Skeletal muscle cell (primary cell): ENCODE measurements at regions not wholly inside any gene's neighbourhood (a gene's known extent, or its start where the extent isn't known, plus 50 kb on each side); places are given as distances from the start of the nearest gene placed in this dataset.

Source experiments
- DNase-seq: peaks from one replicate; pipeline ENCODE4 v3.0.0-alpha.2; 2010; ENCODE audit warnings: low read depth
- H3K4me3 ChIP-seq: 2 replicates; pipeline ENCODE4 v1.5.1; 2011; ENCODE audit warnings: low read depth, mild to moderate bottlenecking, control low read depth, low read length, moderate library complexity

DNA sequence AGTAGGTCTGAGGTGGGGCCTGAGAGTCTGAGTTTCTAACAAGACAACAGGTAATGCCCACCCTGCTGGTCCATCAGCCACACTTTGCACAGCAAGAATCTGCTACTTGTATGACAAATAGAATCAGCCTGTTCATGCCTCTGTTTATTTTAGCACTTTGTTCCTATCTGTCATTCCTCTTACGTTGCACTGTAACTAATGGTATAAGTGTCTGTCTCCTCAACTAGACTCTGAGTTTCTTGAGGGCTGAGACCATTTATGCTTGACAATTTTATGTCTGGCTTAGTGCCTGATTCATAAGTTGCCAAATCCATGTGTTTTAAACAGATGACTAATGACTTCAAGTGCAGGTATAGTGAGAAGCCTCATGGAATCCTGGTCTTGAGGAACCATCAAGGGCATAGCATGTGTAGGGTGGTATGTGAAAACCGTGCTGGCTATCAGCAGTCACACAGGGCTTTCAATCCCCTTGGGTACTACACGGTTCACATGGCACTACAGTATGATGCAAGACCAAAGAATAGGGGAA lies 209.7 kb downstream of the C11orf91 start:
- H3K4me3 ChIP-seq: no peak overlapping the region

DNA sequence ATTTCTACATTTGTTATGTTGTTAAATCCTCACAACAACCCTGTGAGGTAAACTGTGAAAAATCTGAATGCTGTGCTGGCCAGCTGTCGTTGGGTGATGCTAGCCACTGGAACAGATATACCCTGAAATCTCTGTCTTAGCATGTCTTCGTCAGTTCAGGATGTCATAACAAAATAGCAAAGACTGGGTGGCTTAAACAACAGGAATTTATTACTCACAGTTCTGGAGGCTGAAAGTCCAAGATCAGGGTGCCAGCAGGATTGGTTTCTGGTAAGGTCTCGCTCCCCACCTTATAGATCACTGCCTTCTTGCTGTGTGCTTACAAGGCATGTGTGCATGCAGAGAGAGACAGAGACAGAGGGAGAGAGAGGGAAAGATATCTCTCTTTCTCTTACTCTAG lies 211.7 kb downstream of the C11orf91 start:
- no peak for DNase-seq
- no peak overlapping the region for H3K4me3 ChIP-seq

More for the DNA sequence above, 209.7 kb downstream of the C11orf91 start:
- no peak for DNase-seq

- no peak for DNase-seq
- no peak overlapping the region for H3K4me3 ChIP-seq
These were observed 220.0 kb downstream of the C11orf91 start for GRCh38 chr11:33480626-33481025.

GRCh38 chr11:33479231-33479630 lies 221.4 kb downstream of the C11orf91 start:
- DNase-seq: no peak
- H3K4me3 ChIP-seq: no peak overlapping the region

DNA sequence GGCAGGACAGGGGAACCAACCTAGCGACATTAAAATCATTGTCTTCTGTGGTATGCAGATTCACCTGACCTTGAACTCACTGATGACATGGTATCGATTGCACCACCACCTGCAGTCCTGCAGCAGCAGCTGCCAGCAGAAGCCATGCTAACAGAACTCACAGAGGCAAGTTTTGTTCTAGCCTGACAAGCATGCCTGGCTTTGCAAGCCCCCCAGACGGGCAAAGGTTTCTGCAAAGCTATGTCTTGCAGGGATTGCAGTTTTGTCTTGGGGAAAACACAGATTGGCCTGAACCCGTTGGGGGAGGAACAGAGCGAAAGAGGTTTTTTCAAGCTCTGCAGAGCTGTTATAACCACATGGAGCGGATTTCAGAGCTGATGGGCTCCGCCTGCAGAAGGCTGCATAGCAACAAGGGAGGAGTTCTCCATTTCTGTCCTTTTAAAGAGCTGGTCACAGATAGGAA lies 221.0 kb downstream of the HIPK3 start:
- no peak overlapping the region for H3K4me3 ChIP-seq
- no peak for DNase-seq

- DNase-seq: peak; percentile 30
- H3K4me3 ChIP-seq: no peak overlapping the region
These were observed 219.9 kb downstream of the HIPK3 start for GRCh38 chr11:33476945-33477606.

DNA sequence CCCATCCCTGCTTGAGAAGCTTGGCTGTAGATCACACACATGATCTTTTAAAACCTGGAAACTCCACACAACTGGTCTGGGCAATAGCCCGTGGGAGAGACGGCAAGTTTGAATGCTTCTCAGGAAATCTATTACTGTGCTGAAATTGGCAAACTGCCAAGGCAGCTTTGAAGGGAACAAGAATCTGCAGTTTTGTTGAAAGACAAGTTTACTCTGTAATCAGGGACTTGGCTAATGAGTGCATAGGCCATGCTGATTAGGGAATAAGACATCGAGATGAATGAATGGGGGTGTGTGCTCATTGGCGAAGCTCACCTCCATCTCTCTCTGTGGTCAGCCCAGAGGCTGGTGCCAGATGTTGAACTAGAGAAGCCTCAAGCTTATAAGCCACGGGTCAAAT lies 218.8 kb downstream of the HIPK3 start:
- peak; percentile 60 for DNase-seq
- H3K4me3 ChIP-seq: no peak overlapping the region

DNA sequence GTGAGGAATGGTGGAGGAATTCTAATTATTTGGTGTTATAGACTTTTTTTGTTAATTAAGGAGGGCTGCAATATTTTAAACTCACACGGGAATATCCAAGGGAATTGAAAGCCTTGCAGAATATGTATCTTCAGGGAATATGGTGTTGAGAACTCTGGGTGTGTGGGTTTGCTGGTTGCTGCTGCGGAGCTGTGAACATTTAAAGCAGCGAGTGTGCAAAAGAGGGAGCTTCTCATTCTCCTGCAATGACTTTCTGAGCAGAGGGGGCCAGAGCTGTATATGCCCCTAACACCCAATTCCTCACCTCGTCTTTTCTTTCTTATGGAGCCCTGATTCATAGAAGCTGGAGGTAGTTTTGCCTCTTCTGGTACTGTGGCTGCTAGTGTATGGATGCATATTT lies 217.7 kb downstream of the HIPK3 start:
- DNase-seq: no peak
- H3K4me3 ChIP-seq: no peak overlapping the region

DNA sequence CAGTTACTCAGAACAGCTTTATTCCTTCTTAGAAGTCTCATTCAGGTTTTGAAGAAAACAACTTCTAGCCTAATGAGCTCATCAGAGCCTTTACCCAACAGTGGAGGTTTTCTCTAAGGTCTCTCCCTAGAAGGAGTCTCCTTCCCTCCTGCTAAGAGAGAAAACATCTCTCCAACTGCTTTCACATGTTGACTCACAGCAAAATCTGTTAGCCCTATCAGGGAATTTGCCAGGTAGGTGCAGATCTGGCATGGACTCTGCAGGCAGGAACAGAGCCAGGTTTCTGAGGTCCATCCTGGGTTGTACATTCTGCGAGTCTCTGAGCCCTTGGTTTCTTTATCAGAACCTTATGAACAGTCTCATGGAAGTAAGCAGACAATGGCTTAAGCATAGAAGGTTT lies 214.4 kb downstream of the HIPK3 start:
- DNase-seq: no peak
- H3K4me3 ChIP-seq: no peak overlapping the region

DNA sequence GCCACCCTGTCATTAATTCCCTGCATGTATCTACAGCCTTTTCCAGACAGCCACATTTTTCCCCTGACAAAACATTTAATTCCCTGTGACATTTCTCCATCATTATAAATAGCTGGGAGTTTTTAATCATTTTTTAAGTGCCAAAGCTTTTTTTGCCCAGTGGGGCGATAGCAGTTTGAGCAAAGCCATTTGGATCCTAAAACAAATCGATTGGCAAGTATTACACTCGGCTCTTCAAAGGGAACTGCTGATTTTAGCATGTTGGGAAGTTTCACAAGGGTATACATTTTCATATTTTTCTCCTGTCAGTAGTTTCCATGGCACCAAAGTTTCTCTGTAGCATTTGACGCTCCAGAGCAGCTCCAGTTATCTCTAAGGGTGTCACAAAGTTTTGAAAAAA lies 210.8 kb downstream of the HIPK3 start:
- H3K4me3 ChIP-seq: no peak overlapping the region
- no peak for DNase-seq

DNA sequence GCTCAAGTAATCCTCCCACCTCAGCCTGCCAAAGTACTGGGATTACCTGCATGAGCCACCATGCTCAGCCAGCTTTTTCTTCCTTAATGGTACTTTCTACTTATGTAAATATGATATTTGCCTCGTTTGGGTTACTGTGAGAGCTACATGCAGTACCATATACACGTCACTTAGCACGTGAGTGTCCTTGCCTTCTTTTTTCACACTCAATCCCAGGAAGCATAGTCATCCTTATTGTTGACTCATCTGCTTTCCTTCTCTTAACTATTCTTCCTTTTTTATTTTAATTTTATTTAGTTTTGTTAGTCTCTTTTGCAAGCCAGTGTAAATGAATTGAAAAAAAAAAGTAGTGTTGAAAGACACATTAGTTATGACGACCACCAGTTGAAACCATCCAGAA lies 205.9 kb downstream of the HIPK3 start:
- DNase-seq: no peak
- no peak overlapping the region for H3K4me3 ChIP-seq

- no peak overlapping the region for H3K4me3 ChIP-seq
- no peak for DNase-seq
These were observed 204.4 kb downstream of the HIPK3 start for GRCh38 chr11:33461369-33462125.

DNA sequence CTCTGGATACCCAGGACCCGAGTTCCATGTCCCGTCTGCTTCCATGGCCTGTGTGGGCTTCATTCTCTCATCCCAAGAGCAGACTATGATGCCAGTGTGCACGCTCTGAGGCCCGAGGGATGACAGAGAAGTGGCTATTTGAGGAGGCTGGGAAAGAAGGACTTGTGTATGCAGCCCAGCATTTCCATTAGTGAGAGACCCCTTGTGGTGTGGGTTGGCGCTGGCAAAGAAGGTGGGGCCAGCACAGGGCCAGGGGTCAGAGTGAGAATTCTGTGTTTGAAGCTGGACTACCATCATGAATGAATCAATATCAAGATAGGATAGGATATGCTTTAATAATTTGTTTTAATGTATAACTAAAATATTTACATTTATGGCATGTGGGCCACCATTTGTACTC lies 200.8 kb downstream of the HIPK3 start:
- DNase-seq: no peak

GRCh38 chr11:33455867-33456463 lies 198.8 kb downstream of the HIPK3 start:
- no peak for DNase-seq
- H3K4me3 ChIP-seq: no peak overlapping the region

More for the DNA sequence above, 200.8 kb downstream of the HIPK3 start:
- no peak overlapping the region for H3K4me3 ChIP-seq

GRCh38 chr11:33454264-33454663 lies 197.1 kb downstream of the HIPK3 start:
- no peak overlapping the region for H3K4me3 ChIP-seq
- no peak for DNase-seq

DNA sequence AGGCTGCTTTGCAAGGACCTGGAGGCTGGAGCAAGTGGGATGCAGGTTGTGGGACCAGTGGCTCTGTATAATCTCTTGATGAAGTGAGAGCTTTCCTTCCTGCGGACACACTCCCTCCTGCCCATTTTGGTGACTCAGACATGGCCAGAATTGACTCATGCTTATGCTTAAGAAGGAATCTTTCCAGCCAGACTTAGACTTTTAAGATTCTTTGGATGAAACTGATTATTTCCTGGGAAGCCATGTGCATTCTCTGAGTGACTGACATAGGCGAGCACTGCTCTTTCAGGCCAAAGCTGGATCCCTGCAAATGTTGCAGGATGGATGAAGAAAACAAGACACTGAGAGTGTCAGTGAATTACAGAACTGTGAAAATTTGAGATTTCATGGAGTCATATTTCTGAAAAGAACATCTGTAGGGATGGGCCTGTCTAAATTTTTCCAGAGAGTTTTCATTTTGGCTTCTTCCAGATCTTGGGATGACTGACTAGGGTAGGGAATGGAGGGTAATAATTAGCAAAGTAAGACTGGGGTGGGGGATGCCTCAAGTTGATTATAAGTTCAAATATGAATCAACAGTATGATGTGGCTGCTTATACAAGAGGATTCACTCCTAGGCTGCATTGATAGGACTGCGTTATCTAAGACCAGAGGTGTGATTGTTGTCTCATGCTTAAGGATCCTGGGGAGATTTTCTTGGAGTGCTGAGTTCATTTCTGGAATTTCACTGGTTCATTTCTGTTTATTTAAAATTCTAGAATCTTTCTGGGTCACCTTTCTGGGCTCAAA lies 195.8 kb downstream of the HIPK3 start:
- H3K4me3 ChIP-seq: no peak overlapping the region
- peak; percentile 65 for DNase-seq

GRCh38 chr11:33451364-33451763 lies 194.2 kb downstream of the HIPK3 start:
- H3K4me3 ChIP-seq: no peak overlapping the region
- DNase-seq: no peak

- DNase-seq: no peak
These were observed 192.6 kb downstream of the HIPK3 start for GRCh38 chr11:33449798-33450197.

GRCh38 chr11:33448461-33449130 lies 191.4 kb downstream of the HIPK3 start:
- H3K4me3 ChIP-seq: no peak overlapping the region
- DNase-seq: no peak

More at GRCh38 chr11:33449798-33450197, 192.6 kb downstream of the HIPK3 start:
- no peak overlapping the region for H3K4me3 ChIP-seq
